NB4 (cell line): ENCODE measurements at regions not wholly inside any gene's neighbourhood (a gene's known extent, or its start where the extent isn't known, plus 50 kb on each side); places are given as distances from the start of the nearest gene placed in this dataset.

Experiments used
- CTCF ChIP-seq: IDR thresholded peaks from one replicate; pipeline ENCODE4 v1.5.1; 2012; ENCODE audit warnings: low read depth, low read length
- POLR2A ChIP-seq: IDR thresholded peaks from 2 replicates; pipeline ENCODE4 v1.6.1; 2011; ENCODE audit warnings: mild to moderate bottlenecking; ENCODE audit not compliant: insufficient read length; ENCODE audit errors: extremely low read depth

DNA sequence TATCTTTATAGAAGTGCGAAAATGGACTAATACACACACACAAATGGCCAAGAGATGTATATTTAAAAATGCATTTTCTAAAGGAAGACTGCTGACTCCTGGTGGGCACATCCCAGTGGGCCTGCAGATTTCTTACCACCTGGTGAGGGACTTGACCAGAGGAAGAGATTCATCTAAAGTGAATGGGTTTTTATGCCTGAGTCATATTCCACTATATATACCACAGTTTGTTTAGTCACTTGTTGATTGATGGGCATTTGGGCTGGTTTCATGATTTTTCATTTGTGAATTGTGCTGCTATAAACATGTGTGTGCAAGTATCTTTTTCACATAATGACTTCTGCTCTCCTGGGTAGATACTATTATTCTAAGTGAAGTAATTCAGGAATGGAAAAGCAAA lies 277.3 kb downstream of the SLC16A7 start:
- TF ChIP-seq POLR2A (no peak), CTCF (no peak)
